MM.1S (cell line): ENCODE measurements at regions not wholly inside any gene's neighbourhood (a gene's known extent, or its start where the extent isn't known, plus 50 kb on each side); places are given as distances from the start of the nearest gene placed in this dataset.

Experiments
- EZH2 ChIP-seq: fragments of 300-600 bp; sonication (generic); optimal IDR thresholded peaks from 2 replicates; pipeline ENCODE3; 2017; ENCODE audit warnings: low read depth, mild to moderate bottlenecking, antibody characterized with exemption, low read length, mixed read lengths
- EZH2phosphoT487 ChIP-seq: fragments of 300-600 bp; sonication (generic); IDR thresholded peaks from 2 replicates; pipeline ENCODE4 v1.6.1; 2018; ENCODE audit warnings: antibody characterized with exemption, low read length
- TF ChIP-seq, protein P1 (sequence below): fragments of 300-600 bp; sonication (generic); IDR thresholded peaks from 2 replicates; pipeline ENCODE4 v1.5.1; 2016; ENCODE audit warnings: antibody characterized with exemption, low read length, mixed read lengths

DNA sequence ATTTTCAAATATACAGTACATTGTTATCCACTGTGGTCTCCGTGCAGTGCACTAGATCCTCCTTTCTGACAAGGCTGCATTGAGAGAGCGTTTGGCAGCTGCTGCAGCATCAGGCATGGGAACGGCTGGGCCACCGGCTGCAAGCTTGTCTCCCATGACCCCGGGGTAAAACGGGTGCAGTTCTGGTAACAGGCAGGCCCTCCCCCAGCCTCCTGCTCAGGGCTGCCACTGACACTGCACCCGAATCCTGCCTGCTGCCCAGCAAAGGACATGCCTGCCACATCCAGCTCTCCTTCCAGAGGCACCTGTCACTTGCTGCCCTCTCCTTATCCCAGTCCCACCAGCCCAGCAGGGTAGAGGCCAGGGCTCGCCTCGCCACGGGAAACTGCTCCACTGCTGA is 124.5 kb upstream of the TMEM45B start:
- TF ChIP-seq, protein P1, sequence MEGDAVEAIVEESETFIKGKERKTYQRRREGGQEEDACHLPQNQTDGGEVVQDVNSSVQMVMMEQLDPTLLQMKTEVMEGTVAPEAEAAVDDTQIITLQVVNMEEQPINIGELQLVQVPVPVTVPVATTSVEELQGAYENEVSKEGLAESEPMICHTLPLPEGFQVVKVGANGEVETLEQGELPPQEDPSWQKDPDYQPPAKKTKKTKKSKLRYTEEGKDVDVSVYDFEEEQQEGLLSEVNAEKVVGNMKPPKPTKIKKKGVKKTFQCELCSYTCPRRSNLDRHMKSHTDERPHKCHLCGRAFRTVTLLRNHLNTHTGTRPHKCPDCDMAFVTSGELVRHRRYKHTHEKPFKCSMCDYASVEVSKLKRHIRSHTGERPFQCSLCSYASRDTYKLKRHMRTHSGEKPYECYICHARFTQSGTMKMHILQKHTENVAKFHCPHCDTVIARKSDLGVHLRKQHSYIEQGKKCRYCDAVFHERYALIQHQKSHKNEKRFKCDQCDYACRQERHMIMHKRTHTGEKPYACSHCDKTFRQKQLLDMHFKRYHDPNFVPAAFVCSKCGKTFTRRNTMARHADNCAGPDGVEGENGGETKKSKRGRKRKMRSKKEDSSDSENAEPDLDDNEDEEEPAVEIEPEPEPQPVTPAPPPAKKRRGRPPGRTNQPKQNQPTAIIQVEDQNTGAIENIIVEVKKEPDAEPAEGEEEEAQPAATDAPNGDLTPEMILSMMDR, result no peak
- TF ChIP-seq EZH2 (no peak), EZH2phosphoT487 (no peak)
